SK-N-SH treated with all-trans-retinoic acid at 6 μM for 48 hours (cell line): ENCODE measurements at regions not wholly inside any gene's neighbourhood (a gene's known extent, or its start where the extent isn't known, plus 50 kb on each side); places are given as distances from the start of the nearest gene placed in this dataset.

Source experiments
- ATAC-seq: fragments of 200-7000 bp; cut with Tn5 transposase; 3 replicates; pipeline ENCODE4 v1.9.1; 2020; ENCODE audit warnings: mild to moderate bottlenecking, moderate library complexity
- ARNTL ChIP-seq: fragments of 450-650 bp; formaldehyde crosslinking; IDR thresholded peaks from 2 replicates; pipeline ENCODE4 v1.5.0; 2020; ENCODE audit warnings: low read depth, mild to moderate bottlenecking, moderate library complexity, borderline replicate concordance
- BACH2 ChIP-seq: fragments of 250-450 bp; sonication (Bioruptor Pico); IDR thresholded peaks from 2 replicates; pipeline ENCODE4 v1.9.0; 2021; ENCODE audit warnings: mild to moderate bottlenecking, borderline replicate concordance
- CREB5 ChIP-seq: fragments of 250-450 bp; sonication (Bioruptor Pico); IDR thresholded peaks from 2 replicates; pipeline ENCODE4 v1.5.1; 2020; ENCODE audit warnings: low read depth, mild to moderate bottlenecking, moderate library complexity
- CSDC2 ChIP-seq: fragments of 250-450 bp; sonication (Bioruptor Pico); IDR thresholded peaks from 2 replicates; pipeline ENCODE4 v1.5.0; 2020; ENCODE audit warnings: mild to moderate bottlenecking, moderate library complexity
- CSRNP3 ChIP-seq: fragments of 250-450 bp; sonication (Bioruptor Pico); IDR thresholded peaks from 2 replicates; pipeline ENCODE4 v1.5.1; 2021; ENCODE audit warnings: mild to moderate bottlenecking, moderate library complexity
- ESRRG ChIP-seq: fragments of 250-450 bp; sonication (Bioruptor Pico); IDR thresholded peaks from 2 replicates; pipeline ENCODE4 v1.6.1; 2021; ENCODE audit warnings: mild to moderate bottlenecking
- GLIS3 ChIP-seq: fragments of 250-450 bp; sonication (Bioruptor Pico); IDR thresholded peaks from 2 replicates; pipeline ENCODE4 v1.5.0; 2020; ENCODE audit warnings: mild to moderate bottlenecking, moderate library complexity
- ISL1 ChIP-seq: fragments of 250-450 bp; sonication (Bioruptor Pico); IDR thresholded peaks from 2 replicates; pipeline ENCODE4 v2.1.2; 2022; ENCODE audit warnings: mild to moderate bottlenecking, moderate library complexity
- OSR1 ChIP-seq: fragments of 250-450 bp; sonication (Bioruptor Pico); IDR thresholded peaks from 2 replicates; pipeline ENCODE4 v1.8.0; 2022; ENCODE audit warnings: moderate library complexity, mild to moderate bottlenecking, inconsistent platforms
- PATZ1 ChIP-seq: fragments of 250-450 bp; sonication (Bioruptor Pico); IDR thresholded peaks from 2 replicates; pipeline ENCODE4 v1.8.0; 2020; ENCODE audit warnings: mild to moderate bottlenecking, moderate library complexity, borderline replicate concordance
- POU6F1 ChIP-seq: fragments of 250-450 bp; sonication (Bioruptor Pico); IDR thresholded peaks from 2 replicates; pipeline ENCODE4 v1.8.0; 2021; ENCODE audit warnings: low read depth, mild to moderate bottlenecking, moderate library complexity, borderline replicate concordance
- PPARA ChIP-seq: fragments of 250-450 bp; sonication (Bioruptor Pico); IDR thresholded peaks from 2 replicates; pipeline ENCODE4 v1.5.0; 2020; ENCODE audit warnings: mild to moderate bottlenecking, borderline replicate concordance
- RARB ChIP-seq: fragments of 250-450 bp; sonication (Bioruptor Pico); IDR thresholded peaks from 2 replicates; pipeline ENCODE4 v1.8.0; 2021; ENCODE audit warnings: mild to moderate bottlenecking, moderate library complexity
- SNAI2 ChIP-seq: fragments of 250-450 bp; sonication (Bioruptor Pico); IDR thresholded peaks from 2 replicates; pipeline ENCODE4 v1.5.0; 2020; ENCODE audit warnings: mild to moderate bottlenecking, moderate library complexity
- TCF4 ChIP-seq: fragments of 250-450 bp; sonication (Bioruptor Pico); IDR thresholded peaks from 2 replicates; pipeline ENCODE4 v1.8.0; 2021; ENCODE audit warnings: mild to moderate bottlenecking, moderate library complexity, borderline replicate concordance
- TOX ChIP-seq: fragments of 250-450 bp; sonication (Bioruptor Pico); IDR thresholded peaks from 2 replicates; pipeline ENCODE4 v1.8.0; 2021; ENCODE audit warnings: mild to moderate bottlenecking, moderate library complexity, borderline replicate concordance
- ZC3H10 ChIP-seq: fragments of 250-450 bp; sonication (Bioruptor Pico); IDR thresholded peaks from 2 replicates; pipeline ENCODE4 v1.5.1; 2021; ENCODE audit warnings: mild to moderate bottlenecking, moderate library complexity
- ZFP30 ChIP-seq: fragments of 450-650 bp; formaldehyde crosslinking; IDR thresholded peaks from 2 replicates; pipeline ENCODE4 v1.5.0; 2022; ENCODE audit warnings: mild to moderate bottlenecking, moderate library complexity
- ZNF565 ChIP-seq: fragments of 450-650 bp; formaldehyde crosslinking; conservative IDR thresholded peaks from 2 replicates; pipeline ENCODE4 v1.5.0; 2020; ENCODE audit warnings: low read depth, mild to moderate bottlenecking, moderate library complexity
- ZNF70 ChIP-seq: fragments of 450-650 bp; formaldehyde crosslinking; IDR thresholded peaks from 2 replicates; pipeline ENCODE4 v1.5.0; 2020; ENCODE audit warnings: mild to moderate bottlenecking, moderate library complexity
- ZNF8 ChIP-seq: fragments of 450-650 bp; formaldehyde crosslinking; IDR thresholded peaks from 2 replicates; pipeline ENCODE4 v1.5.0; 2020; ENCODE audit warnings: mild to moderate bottlenecking, moderate library complexity

- no peak for TF ChIP-seq CSRNP3
Observed at GRCh38 chr2:105582952-105583660, 161.6 kb upstream of the NCK2 start (continued).

- no peak for ATAC-seq
- TF ChIP-seq ZFP30 (CRISPR knock-in tag) (no peak), TCF4 (CRISPR knock-in tag) (no peak), PPARA (CRISPR knock-in tag) (no peak), TOX (CRISPR knock-in tag) (no peak)
Observed at GRCh38 chr2:105581555-105581944, 163.2 kb upstream of the NCK2 start.

- no peak for ATAC-seq
- TF ChIP-seq TCF4 (CRISPR knock-in tag), result no peak
- no peak for TF ChIP-seq POU6F1 (CRISPR knock-in tag)
- TF ChIP-seq PPARA (CRISPR knock-in tag), result no peak
- TF ChIP-seq ZNF565, result no peak
- TF ChIP-seq ZNF8 (CRISPR knock-in tag), result no peak
- TF ChIP-seq ARNTL (CRISPR knock-in tag), result no peak
- TF ChIP-seq PATZ1, result no peak
- no peak for TF ChIP-seq CREB5
- TF ChIP-seq RARB, result no peak
- TF ChIP-seq ISL1, result no peak
- no peak for TF ChIP-seq OSR1 (CRISPR knock-in tag)
- TF ChIP-seq ZFP30 (CRISPR knock-in tag), result no peak
- no peak for TF ChIP-seq ESRRG (CRISPR knock-in tag)
Observed at GRCh38 chr2:105580870-105581554, 163.7 kb upstream of the NCK2 start.

GRCh38 chr2:105580216-105580615 is 164.5 kb upstream of the NCK2 start:
- TF ChIP-seq ZNF70 (no peak), RARB (no peak), BACH2 (CRISPR knock-in tag) (no peak)
- no peak for ATAC-seq

- ATAC-seq, result no peak
- TF ChIP-seq GLIS3 (CRISPR knock-in tag) (no peak), PPARA (CRISPR knock-in tag) (no peak), ESRRG (CRISPR knock-in tag) (no peak), POU6F1 (CRISPR knock-in tag) (no peak), SNAI2 (CRISPR knock-in tag) (no peak), ARNTL (CRISPR knock-in tag) (no peak), CSDC2 (CRISPR knock-in tag) (no peak), CREB5 (no peak), ZNF70 (no peak), ZC3H10 (CRISPR knock-in tag) (no peak), PATZ1 (no peak)
Observed at GRCh38 chr2:105578166-105578565, 166.5 kb upstream of the NCK2 start.
